HG03159 (cell line): ENCODE measurements at regions not wholly inside any gene's neighbourhood (a gene's known extent, or its start where the extent isn't known, plus 50 kb on each side); places are given as distances from the start of the nearest gene placed in this dataset.
"Not testable (repeated sequence)": the region's sequence is repeated elsewhere in the genome, so short reads cannot be mapped to it uniquely, and the experiment has no call there.

Source experiments
- ATAC-seq: cut with Tn5 transposase; IDR thresholded peaks from one replicate; pipeline ENCODE4 v1.9.1; 2021; ENCODE audit warnings: mild to moderate bottlenecking, moderate library complexity; ENCODE audit not compliant: unreplicated experiment

DNA sequence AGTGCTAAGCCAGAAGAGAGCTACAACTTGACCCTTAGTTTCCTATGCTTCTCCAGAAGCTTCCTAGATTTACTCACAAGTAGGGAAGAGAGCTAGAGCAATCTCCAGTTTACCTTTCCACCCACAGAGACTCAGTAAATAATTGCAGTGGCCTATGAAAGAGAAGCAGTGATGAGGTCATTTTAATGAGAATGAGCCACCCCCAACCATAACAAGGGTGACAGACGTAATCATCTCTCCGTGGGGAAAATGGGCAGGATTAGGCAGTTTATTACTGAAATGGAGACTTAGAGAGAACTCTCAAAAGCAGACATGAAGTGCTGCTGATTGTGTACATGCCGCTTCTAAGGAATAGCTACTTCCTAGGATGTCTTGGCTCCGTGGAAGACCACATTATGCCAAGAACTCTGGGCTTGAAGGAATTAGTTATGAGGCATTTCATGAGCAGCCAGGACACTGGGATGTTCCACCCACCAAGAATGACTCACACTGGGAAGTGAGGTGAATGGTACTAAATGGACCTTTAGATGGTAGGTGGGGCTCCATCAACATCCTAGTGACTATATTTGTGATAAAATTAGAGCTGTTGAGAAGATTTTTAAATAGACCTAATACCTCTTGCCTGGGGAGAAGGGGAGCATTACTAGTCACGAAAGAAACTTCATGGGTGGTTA lies 160.9 kb downstream of the EDEM1 start:
- no peak for ATAC-seq

- ATAC-seq: no peak
Measured at GRCh38 chr3:5349343-5349742, 161.8 kb downstream of the EDEM1 start.

DNA sequence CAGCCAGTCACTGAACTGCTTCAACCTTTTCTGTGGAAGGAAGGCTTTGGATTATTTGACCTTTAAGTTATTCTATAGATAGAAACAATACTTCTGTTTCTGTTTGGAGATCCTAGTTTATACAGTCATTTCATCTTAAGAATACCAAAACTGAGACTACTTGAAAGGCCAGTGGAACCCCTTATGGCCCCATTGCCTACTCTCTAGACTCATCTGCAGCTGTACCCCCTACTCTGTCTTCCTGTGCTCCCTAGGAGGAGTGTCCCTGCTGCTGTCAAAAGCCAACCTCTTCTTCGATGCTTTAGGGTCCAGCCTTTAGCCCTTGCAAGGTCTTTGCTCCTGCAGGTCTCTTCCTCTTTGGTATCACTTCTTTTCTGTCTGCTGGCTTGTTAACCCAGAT lies 169.6 kb downstream of the EDEM1 start:
- ATAC-seq: no peak

GRCh38 chr3:5358911-5359310 lies 171.4 kb downstream of the EDEM1 start:
- ATAC-seq: no peak

DNA sequence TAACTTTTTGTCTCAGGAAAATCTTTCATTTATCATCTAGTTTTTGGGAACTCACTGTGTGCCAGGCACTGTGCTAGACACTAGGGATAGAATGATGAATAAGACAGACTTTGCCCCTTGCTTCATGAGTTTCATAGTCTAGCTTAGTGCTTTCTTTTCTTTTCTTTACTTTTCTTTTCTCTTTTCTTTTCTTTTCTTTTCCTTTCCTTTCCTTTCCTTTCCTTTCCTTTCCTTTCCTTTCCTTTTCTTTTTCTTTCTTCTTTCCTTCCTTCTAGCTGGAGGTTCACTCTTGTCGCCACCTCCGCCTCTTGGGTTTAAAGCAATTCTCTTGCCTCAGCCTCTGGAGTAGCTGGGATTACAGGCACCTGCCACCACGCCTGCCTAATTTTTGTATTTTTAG lies 172.9 kb downstream of the EDEM1 start:
- no peak for ATAC-seq

DNA sequence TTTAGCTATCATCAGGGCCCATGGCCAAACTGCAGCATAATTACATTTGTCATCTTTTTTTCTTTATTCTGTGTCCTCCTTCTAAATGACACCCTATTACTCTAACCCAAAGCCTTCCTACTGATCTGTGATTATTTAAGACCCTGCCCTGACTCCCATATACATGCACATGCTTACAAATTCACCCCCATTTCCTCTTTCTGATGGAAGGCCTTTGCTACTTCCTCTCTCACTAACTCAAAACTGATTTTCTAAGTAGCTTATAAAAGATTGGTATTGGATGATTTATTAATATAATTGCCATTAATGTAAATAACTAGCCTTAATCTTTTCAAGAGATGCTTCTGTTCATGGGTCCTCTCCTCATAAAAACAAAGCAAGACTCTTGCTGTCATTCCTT lies 179.2 kb downstream of the EDEM1 start:
- no peak for ATAC-seq

DNA sequence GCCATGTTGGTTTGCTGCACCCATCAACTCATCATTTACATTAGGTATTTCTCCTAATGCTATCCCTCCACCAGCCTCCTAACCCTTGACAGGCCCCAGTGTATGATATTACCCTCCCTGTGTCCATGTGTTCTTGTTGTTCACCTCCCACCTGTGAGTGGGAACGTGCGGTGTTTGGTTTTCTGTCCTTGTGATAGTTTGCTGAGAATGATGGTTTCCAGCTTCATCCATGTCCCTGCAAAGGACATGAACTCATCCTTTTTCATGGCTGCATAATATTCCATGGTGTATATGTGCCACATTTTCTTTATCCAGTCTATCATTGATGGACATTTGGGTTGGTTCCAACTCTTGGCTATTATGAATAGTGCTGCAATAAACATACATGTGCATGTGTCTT lies 184.0 kb downstream of the EDEM1 start:
- ATAC-seq: not testable (repeated sequence)

- no peak for ATAC-seq
Measured at GRCh38 chr3:5376761-5377160, 189.3 kb downstream of the EDEM1 start.

DNA sequence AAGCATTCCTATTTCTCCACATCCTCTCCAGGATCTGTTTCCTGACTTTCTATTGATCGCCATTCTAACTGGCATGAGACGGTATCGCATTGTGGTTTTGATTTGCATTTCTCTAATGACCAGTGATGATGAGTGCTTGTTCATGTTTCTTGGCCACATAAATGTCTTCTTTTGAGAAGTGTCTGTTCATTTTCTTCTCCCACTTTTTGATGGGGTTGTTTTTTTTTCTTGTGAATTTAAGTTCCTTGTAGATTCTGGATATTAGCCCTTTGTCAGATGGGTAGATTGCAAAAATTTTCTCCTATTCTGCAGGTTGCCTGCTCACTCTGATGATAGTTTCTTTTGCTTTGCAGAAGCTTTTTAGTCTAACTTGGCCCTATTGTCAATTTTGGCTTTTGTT lies 191.8 kb downstream of the EDEM1 start:
- not testable (repeated sequence) for ATAC-seq

DNA sequence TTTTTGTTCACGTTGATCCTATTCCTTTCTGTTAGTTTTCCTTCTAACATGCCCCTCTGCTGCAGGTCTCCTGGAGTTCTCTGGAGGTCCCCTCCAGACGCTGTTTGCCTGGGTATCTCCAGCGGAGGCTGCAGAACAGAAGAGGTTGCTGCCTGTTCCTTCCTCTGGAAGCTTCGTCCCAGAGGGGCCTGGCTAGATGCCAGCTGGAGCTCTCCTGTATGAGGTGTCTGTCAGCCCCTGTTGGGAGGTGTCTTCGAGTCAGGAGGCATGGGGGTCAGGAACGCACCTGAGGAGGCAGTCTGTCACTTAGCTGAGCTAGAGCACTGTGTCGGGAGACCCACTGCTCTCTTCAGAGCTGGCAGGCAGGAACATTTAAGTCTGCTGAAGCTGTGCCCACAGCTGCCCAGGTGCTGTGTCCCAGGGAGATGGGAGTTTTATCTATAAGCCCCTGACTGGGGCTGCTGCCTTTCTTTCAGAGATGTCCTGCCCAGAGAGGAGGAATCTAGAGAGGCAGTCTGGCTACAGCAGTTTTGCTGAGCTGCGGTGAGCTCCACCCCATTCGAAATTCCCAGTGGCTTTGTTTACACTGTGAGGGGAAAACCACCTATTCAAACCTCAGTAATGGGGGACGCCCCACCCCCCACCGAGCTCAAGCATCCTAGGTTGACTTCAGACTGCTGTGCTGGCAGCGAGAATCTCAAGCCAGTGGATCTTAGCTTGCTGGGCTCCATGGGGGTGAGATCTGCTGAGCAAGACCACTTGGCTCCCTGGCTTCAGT lies 196.2 kb downstream of the EDEM1 start:
- not testable (repeated sequence) for ATAC-seq

DNA sequence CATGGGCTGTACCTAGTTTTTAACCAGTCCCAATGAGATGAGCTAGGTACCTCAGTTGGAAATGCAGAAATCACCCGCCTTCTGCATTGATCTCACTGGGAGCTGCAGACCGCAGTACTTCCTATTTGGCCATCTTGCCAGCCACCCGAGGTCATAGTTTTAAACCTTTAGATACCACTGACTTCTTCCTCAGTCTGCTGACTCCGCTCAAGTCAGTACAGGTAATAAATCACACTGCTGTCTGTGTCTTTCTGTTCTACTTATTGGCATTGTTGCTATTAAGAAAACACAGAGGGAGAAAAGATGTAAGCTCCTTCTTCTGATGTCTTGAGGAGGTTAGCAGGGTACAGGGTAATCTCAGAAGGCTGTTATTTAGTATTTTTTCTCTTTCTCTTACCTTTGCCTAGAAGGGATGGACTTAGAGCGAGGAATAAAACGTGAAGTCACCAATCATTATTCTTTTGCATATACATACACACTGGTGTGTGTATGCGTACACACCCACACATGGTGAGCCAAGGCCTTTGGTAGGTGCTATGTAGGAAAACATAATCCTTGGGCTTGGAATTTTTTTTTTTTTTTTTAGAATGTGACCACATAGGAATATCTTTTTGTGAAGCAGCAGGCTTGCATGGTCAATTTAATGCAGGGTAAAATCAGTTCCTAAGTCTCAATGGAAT lies 197.2 kb downstream of the EDEM1 start:
- no peak for ATAC-seq

GRCh38 chr3:5388091-5388490 lies 200.6 kb downstream of the EDEM1 start:
- ATAC-seq: no peak

GRCh38 chr3:5389057-5389456 lies 201.6 kb downstream of the EDEM1 start:
- no peak for ATAC-seq

DNA sequence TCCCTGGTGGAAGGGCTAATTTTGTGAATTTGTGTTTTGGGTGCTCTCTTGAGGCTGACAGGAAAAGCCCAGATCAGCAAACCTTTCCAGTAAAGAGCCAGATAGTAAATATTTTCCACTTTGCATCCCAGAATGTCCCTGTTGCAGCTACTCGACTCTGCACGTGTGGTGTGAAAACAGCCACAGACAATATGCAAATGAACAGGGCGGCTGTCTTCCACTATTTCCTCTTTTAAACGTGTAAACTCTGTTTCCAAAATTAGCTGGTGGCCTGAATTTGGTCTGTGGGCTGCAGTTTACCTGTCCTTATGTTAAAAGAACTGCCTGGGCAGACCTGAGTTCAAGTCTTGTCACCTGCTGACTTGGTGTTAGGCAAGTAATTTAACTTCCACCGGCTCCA lies 202.7 kb downstream of the EDEM1 start:
- peak; percentile 62 for ATAC-seq

GRCh38 chr3:5390936-5391625 lies 203.6 kb downstream of the EDEM1 start:
- no peak for ATAC-seq

DNA sequence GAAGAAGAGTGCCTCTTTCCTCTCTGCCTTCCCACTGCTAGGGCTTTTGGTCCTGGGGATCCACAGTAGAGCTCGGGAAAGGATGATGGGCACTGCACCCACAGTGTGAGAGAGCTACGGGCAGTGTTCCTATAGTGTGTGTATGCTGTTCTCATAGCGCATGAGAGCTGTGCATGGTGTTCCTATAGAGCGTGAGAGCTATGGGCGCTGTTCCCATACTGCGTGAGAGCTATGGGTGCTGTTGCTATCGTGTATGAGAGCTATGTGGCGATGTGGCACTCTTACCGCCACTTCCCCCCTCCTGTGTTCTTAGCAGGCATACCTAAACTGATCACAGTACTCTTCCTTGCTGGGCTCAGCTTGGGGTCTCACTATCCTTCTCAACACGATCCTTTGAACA lies 213.5 kb downstream of the EDEM1 start:
- no peak for ATAC-seq

GRCh38 chr3:5404718-5405117 lies 217.2 kb downstream of the EDEM1 start:
- ATAC-seq: no peak

- ATAC-seq: no peak
Measured at GRCh38 chr3:5411786-5412185, 224.3 kb downstream of the EDEM1 start.

DNA sequence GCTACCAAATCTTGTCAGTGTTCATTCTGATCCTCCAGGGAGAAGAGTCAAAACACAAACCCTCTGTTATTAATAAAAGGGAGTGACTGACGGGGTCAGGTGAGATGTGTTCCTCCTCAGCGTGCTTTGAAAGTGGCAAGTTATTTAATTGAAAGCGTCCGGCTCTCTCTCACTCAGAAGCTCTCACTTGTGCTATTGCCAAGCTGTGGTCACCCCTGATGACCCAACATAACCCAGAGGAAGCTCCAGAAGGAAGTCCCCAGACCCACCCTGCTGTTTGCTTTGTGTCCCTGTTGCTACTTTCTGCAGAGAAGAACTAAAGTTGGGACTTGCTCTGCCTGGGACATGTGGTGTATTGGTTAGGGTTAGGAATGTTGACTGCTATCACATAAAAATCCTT lies 235.6 kb downstream of the EDEM1 start:
- ATAC-seq: no peak

DNA sequence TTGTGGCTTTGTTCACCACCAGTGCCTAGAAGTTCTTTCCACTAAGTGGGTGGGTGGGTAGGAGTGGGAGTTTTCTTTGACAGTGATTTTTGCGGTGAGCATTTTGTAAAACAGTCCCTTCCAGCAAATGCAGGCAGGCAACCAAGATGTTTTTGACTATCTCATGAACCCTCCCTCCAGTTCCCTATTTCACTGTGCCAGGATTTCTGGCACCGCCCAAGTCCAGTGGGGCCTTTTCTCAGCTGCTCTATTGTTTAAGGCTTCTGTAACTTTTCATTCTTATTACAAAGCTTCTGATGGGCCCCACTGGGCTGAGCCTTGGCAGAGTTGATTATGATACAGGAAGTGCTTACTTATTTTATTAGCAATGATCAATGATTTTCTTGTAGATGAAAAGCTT lies 236.0 kb downstream of the EDEM1 start:
- no peak for ATAC-seq

DNA sequence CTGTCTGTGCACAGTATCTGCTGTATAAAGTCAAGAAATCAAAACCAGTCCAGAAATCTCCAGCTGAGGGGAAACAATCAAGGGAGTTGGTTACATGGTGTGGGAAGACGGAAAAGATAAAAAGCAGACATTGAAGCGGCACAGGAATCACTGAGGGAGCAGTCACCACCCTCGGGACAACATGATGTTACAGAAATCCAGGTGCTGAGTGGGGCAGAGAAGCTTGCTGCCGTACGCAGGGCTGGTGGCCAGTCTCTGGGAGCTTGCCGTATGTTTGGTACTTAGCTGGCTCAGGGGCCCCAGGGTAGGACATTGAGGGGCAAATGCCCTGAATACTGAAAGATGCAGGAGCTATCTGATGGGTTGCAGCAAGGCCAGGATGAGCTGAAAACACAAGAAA lies 237.9 kb downstream of the EDEM1 start:
- ATAC-seq: no peak
